ENCODE measurements at regions not wholly inside any gene's neighbourhood (a gene's known extent, or its start where the extent isn't known, plus 50 kb on each side); places are given as distances from the start of the nearest gene placed in this dataset.

DNA sequence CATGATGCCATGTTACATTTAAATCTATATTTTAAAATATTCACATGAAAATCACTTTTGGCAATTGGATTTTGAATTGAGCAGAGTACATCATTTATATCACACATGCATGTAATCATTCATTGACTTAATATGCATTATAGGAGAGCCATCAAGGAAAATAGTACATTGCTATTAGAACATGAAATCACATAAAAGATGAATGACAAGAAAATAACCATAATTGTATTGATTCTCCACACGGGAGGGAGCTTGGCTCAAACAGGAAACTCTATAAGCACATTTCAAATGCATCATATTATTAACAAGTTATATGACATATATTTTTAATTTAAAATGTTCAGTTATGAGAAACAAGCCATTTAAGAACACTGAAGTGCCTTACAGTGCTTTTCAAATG, 208.6 kb upstream of the PRR20A start (continued):
- TF ChIP-seq, protein P1, sequence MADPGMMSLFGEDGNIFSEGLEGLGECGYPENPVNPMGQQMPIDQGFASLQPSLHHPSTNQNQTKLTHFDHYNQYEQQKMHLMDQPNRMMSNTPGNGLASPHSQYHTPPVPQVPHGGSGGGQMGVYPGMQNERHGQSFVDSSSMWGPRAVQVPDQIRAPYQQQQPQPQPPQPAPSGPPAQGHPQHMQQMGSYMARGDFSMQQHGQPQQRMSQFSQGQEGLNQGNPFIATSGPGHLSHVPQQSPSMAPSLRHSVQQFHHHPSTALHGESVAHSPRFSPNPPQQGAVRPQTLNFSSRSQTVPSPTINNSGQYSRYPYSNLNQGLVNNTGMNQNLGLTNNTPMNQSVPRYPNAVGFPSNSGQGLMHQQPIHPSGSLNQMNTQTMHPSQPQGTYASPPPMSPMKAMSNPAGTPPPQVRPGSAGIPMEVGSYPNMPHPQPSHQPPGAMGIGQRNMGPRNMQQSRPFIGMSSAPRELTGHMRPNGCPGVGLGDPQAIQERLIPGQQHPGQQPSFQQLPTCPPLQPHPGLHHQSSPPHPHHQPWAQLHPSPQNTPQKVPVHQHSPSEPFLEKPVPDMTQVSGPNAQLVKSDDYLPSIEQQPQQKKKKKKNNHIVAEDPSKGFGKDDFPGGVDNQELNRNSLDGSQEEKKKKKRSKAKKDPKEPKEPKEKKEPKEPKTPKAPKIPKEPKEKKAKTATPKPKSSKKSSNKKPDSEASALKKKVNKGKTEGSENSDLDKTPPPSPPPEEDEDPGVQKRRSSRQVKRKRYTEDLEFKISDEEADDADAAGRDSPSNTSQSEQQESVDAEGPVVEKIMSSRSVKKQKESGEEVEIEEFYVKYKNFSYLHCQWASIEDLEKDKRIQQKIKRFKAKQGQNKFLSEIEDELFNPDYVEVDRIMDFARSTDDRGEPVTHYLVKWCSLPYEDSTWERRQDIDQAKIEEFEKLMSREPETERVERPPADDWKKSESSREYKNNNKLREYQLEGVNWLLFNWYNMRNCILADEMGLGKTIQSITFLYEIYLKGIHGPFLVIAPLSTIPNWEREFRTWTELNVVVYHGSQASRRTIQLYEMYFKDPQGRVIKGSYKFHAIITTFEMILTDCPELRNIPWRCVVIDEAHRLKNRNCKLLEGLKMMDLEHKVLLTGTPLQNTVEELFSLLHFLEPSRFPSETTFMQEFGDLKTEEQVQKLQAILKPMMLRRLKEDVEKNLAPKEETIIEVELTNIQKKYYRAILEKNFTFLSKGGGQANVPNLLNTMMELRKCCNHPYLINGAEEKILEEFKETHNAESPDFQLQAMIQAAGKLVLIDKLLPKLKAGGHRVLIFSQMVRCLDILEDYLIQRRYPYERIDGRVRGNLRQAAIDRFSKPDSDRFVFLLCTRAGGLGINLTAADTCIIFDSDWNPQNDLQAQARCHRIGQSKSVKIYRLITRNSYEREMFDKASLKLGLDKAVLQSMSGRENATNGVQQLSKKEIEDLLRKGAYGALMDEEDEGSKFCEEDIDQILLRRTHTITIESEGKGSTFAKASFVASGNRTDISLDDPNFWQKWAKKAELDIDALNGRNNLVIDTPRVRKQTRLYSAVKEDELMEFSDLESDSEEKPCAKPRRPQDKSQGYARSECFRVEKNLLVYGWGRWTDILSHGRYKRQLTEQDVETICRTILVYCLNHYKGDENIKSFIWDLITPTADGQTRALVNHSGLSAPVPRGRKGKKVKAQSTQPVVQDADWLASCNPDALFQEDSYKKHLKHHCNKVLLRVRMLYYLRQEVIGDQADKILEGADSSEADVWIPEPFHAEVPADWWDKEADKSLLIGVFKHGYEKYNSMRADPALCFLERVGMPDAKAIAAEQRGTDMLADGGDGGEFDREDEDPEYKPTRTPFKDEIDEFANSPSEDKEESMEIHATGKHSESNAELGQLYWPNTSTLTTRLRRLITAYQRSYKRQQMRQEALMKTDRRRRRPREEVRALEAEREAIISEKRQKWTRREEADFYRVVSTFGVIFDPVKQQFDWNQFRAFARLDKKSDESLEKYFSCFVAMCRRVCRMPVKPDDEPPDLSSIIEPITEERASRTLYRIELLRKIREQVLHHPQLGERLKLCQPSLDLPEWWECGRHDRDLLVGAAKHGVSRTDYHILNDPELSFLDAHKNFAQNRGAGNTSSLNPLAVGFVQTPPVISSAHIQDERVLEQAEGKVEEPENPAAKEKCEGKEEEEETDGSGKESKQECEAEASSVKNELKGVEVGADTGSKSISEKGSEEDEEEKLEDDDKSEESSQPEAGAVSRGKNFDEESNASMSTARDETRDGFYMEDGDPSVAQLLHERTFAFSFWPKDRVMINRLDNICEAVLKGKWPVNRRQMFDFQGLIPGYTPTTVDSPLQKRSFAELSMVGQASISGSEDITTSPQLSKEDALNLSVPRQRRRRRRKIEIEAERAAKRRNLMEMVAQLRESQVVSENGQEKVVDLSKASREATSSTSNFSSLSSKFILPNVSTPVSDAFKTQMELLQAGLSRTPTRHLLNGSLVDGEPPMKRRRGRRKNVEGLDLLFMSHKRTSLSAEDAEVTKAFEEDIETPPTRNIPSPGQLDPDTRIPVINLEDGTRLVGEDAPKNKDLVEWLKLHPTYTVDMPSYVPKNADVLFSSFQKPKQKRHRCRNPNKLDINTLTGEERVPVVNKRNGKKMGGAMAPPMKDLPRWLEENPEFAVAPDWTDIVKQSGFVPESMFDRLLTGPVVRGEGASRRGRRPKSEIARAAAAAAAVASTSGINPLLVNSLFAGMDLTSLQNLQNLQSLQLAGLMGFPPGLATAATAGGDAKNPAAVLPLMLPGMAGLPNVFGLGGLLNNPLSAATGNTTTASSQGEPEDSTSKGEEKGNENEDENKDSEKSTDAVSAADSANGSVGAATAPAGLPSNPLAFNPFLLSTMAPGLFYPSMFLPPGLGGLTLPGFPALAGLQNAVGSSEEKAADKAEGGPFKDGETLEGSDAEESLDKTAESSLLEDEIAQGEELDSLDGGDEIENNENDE (IDR thresholded peaks at IDR 0.05; ENCODE audit: insufficient replicate concordance, low read length): no peak
- TF ChIP-seq SUZ12 (IDR thresholded peaks at IDR 0.05; ENCODE audit: low read length) (no peak), FOSL1 (IDR thresholded peaks at IDR 0.05; ENCODE audit: insufficient read depth, low read depth, low read length) (no peak), EP300 (IDR thresholded peaks at IDR 0.05; ENCODE audit: borderline replicate concordance in 1 of 2, low read depth in 2 of 2, low read length in 2 of 2) (no peak), RAD21 (IDR thresholded peaks at IDR 0.05 in 1 of 2, conservative IDR thresholded peaks at IDR 0.05 in 1 of 2; ENCODE audit: low read depth in 2 of 2, low read length in 2 of 2) (no peak)
- TF ChIP-seq, protein P2, sequence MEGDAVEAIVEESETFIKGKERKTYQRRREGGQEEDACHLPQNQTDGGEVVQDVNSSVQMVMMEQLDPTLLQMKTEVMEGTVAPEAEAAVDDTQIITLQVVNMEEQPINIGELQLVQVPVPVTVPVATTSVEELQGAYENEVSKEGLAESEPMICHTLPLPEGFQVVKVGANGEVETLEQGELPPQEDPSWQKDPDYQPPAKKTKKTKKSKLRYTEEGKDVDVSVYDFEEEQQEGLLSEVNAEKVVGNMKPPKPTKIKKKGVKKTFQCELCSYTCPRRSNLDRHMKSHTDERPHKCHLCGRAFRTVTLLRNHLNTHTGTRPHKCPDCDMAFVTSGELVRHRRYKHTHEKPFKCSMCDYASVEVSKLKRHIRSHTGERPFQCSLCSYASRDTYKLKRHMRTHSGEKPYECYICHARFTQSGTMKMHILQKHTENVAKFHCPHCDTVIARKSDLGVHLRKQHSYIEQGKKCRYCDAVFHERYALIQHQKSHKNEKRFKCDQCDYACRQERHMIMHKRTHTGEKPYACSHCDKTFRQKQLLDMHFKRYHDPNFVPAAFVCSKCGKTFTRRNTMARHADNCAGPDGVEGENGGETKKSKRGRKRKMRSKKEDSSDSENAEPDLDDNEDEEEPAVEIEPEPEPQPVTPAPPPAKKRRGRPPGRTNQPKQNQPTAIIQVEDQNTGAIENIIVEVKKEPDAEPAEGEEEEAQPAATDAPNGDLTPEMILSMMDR (IDR thresholded peaks at IDR 0.05; ENCODE audit: control extremely low read depth in 1 of 3, insufficient read depth in 1 of 3, low read depth in 1 of 3, low read length in 3 of 3): no peak

Data from H1 (cell line).